Liver (tissue), 7 donors: ENCODE measurements at regions not wholly inside any gene's neighbourhood (a gene's known extent, or its start where the extent isn't known, plus 50 kb on each side); places are given as distances from the start of the nearest gene placed in this dataset.
"Not testable (repeated sequence)": the region's sequence is repeated elsewhere in the genome, so short reads cannot be mapped to it uniquely, and the experiment has no call there.

Source experiments
- DNase-seq: peaks from one replicate; pipeline ENCODE4 v3.0.0-alpha.2; 2017; ENCODE audit warnings: low spot score
- H3K27ac ChIP-seq, 2 donors: one replicate each; pipeline ENCODE4 v1.7.0; 2013; ENCODE audit warnings: inconsistent platforms in 2 of 2, low read length in 2 of 2, control low read depth in 1 of 2, low read depth in 1 of 2, mild to moderate bottlenecking in 1 of 2
- H3K27me3 ChIP-seq, 4 donors: one replicate each; pipeline versions ENCODE4 v1.6.1 to v1.7.0; 2013; ENCODE audit warnings: low read length in 3 of 4, inconsistent platforms in 1 of 4, mild to moderate bottlenecking in 1 of 4, moderate library complexity in 1 of 4; ENCODE audit not compliant: control insufficient read depth in 4 of 4, insufficient read depth in 4 of 4
- H3K36me3 ChIP-seq, 4 donors: one replicate each; pipeline versions ENCODE4 v1.6.1 to v1.7.0; 2013; ENCODE audit warnings: low read length in 3 of 4, mild to moderate bottlenecking in 3 of 4, low read depth in 1 of 4, moderate library complexity in 1 of 4; ENCODE audit not compliant: control insufficient read depth in 4 of 4, insufficient read depth in 3 of 4
- H3K4me1 ChIP-seq, 4 donors: one replicate each; pipeline versions ENCODE4 v1.6.1 to v1.7.0; 2013; ENCODE audit warnings: low read length in 3 of 4, mild to moderate bottlenecking in 3 of 4, moderate library complexity in 1 of 4; ENCODE audit not compliant: control insufficient read depth in 4 of 4, insufficient read depth in 4 of 4
- H3K4me3 ChIP-seq, 3 donors: one replicate each; pipeline versions ENCODE4 v1.6.1 to v1.7.0; 2013; ENCODE audit warnings: low read length in 3 of 3, control low read depth in 1 of 3, low read depth in 1 of 3, mild to moderate bottlenecking in 1 of 3
- H3K9ac ChIP-seq, 2 donors: one replicate each; pipeline ENCODE4 v1.7.0; 2013; ENCODE audit warnings: low read length in 2 of 2, mild to moderate bottlenecking in 2 of 2, moderate library complexity in 2 of 2, control low read depth in 1 of 2, low read depth in 1 of 2
- H3K9me3 ChIP-seq, 4 donors: one replicate each; pipeline versions ENCODE4 v1.6.1 to v1.7.0; 2013; ENCODE audit warnings: low read length in 3 of 4; ENCODE audit not compliant: control insufficient read depth in 4 of 4
- EGR1 ChIP-seq, 2 donors: IDR thresholded peaks; 2 replicates each; pipeline ENCODE4 v1.6.1; 2016 to 2018; ENCODE audit warnings: antibody characterized with exemption in 2 of 2, low read depth in 2 of 2
- JUND ChIP-seq, 2 donors: IDR thresholded peaks; 2 replicates each; pipeline ENCODE4 v1.6.1; 2016; ENCODE audit warnings: antibody characterized with exemption in 2 of 2
- RAD21 ChIP-seq, 2 donors: IDR thresholded peaks; 2 replicates each; pipeline ENCODE4 v1.6.1; 2016; ENCODE audit warnings: antibody characterized with exemption in 2 of 2, mild to moderate bottlenecking in 2 of 2
- REST ChIP-seq: IDR thresholded peaks from 2 replicates; pipeline ENCODE4 v1.6.1; 2016; ENCODE audit warnings: antibody characterized with exemption, mild to moderate bottlenecking
- RXRA ChIP-seq, 2 donors: IDR thresholded peaks; 2 replicates each; pipeline ENCODE4 v1.6.1; 2017 to 2018; ENCODE audit warnings: antibody characterized with exemption in 2 of 2, mild to moderate bottlenecking in 1 of 2
- SP1 ChIP-seq: IDR thresholded peaks from 2 replicates; pipeline ENCODE4 v1.6.1; 2018; ENCODE audit warnings: antibody characterized with exemption, mild to moderate bottlenecking
- TAF1 ChIP-seq: conservative IDR thresholded peaks from 2 replicates; pipeline ENCODE4 v1.6.1; 2016; ENCODE audit warnings: antibody characterized with exemption, mild to moderate bottlenecking
- YY1 ChIP-seq: IDR thresholded peaks from 2 replicates; pipeline ENCODE4 v1.6.1; 2016; ENCODE audit warnings: antibody characterized with exemption, mild to moderate bottlenecking
- ZBTB33 ChIP-seq: IDR thresholded peaks from 2 replicates; pipeline ENCODE4 v1.6.1; 2016; ENCODE audit warnings: antibody characterized with exemption
- WGBS: extraction: QIAGEN DNeasy Blood & Tissue Kit; methylation state at CpG from one replicate; pipeline ENCODE4 v1.1.7; 2013; 5-methylcytosine and 5-hydroxymethylcytosine counted together
- donor health status: healthy.
- donor health status: healthy.
- donor health status: healthy.
- donor health status: healthy.

GRCh38 chr7:142495879-142496278, 238.0 kb upstream of the PRSS58 start:
- WGBS, result 58% methylated on average over 3 of the region's 3 CpGs

GRCh38 chr7:142495301-142495700, 237.4 kb upstream of the PRSS58 start:
- not testable (repeated sequence) for H3K9ac ChIP-seq, H3K27ac ChIP-seq, H3K36me3 ChIP-seq, H3K4me3 ChIP-seq, H3K4me1 ChIP-seq, H3K9me3 ChIP-seq, H3K27me3 ChIP-seq, DNase-seq

More at GRCh38 chr7:142495879-142496278, 238.0 kb upstream of the PRSS58 start:
- DNase-seq, H3K27ac ChIP-seq, H3K4me1 ChIP-seq, H3K36me3 ChIP-seq, H3K27me3 ChIP-seq, H3K4me3 ChIP-seq, H3K9ac ChIP-seq, H3K9me3 ChIP-seq: not testable (repeated sequence)

GRCh38 chr7:142494021-142494420, 236.2 kb upstream of the PRSS58 start:
- DNase-seq, result no peak
- TF ChIP-seq ZBTB33 (no peak), RAD21 (IDR thresholded peaks at IDR 0.05) (no peak)

GRCh38 chr7:142488842-142489241, 231.0 kb upstream of the PRSS58 start:
- no peak for DNase-seq
- H3K9me3 ChIP-seq, result no peaks in the 10 kb centered on the region
- H3K4me1 ChIP-seq, result no peaks in the 10 kb centered on the region
- no peak overlapping the region for H3K9ac ChIP-seq
- no peak overlapping the region for H3K4me3 ChIP-seq
- no peak for TF ChIP-seq EGR1 (IDR thresholded peaks at IDR 0.05; ENCODE audit: low read depth in 2 of 2)
- no peak for TF ChIP-seq SP1
- no peak for TF ChIP-seq YY1
- TF ChIP-seq TAF1, result no peak
- TF ChIP-seq REST, result no peak
- no peak for TF ChIP-seq JUND (IDR thresholded peaks at IDR 0.05)
- TF ChIP-seq RXRA (IDR thresholded peaks at IDR 0.05), result no peak
- H3K27me3 ChIP-seq, result peaks cover 0 to 1% (median 0%) of the 10 kb centered on the region in 4 donors
- H3K36me3 ChIP-seq, result no peaks in the 10 kb centered on the region
- WGBS, result 86% methylated on average over 7 of the region's 7 CpGs
- no peak overlapping the region for H3K27ac ChIP-seq

More at GRCh38 chr7:142494021-142494420, 236.2 kb upstream of the PRSS58 start:
- H3K4me3 ChIP-seq, result no peak overlapping the region
- H3K27ac ChIP-seq, result no peak overlapping the region
- peaks cover 0 to 2% (median 0%) of the 10 kb centered on the region in 4 donors for H3K4me1 ChIP-seq
- no peak overlapping the region for H3K9ac ChIP-seq
- no peaks in the 10 kb centered on the region for H3K36me3 ChIP-seq
- no peaks in the 10 kb centered on the region for H3K9me3 ChIP-seq
- H3K27me3 ChIP-seq, result peaks cover 0 to 5% (median 0%) of the 10 kb centered on the region in 4 donors
- WGBS, result 84% methylated on average over 2 of the region's 2 CpGs
